GM12878 (cell line): ENCODE measurements at regions not wholly inside any gene's neighbourhood (a gene's known extent, or its start where the extent isn't known, plus 50 kb on each side); places are given as distances from the start of the nearest gene placed in this dataset.

Experiments
- ATAC-seq: fragments of 200-7000 bp; cut with Tn5 transposase; 3 replicates; pipeline ENCODE4 v1.9.1; 2020; ENCODE audit warnings: mild to moderate bottlenecking, moderate library complexity
- BruUV-seq: library from RNA; stranded (reverse); fragments of 400-500 nt; replicated peaks from 2 replicates; lab custom pipeline; 2021; lab: Mats Ljungman, UMichigan
- CTCF ChIA-PET: fragments of 300-600 bp; sonication (Branson Sonifier 250); formaldehyde crosslinking; extraction: SDS; loops from one replicate; lab custom pipeline; 2021; ENCODE audit warnings: inconsistent platforms; lab: Yijun Ruan, JAX
- POLR2A ChIA-PET: fragments of 350-600 bp; formaldehyde crosslinking; extraction: SDS; loops from one replicate; lab custom pipeline; 2021; ENCODE audit warnings: inconsistent platforms; lab: Charles Lee
- RAD21 ChIA-PET: fragments of 300-600 bp; sonication (Branson Sonifier 250); formaldehyde crosslinking; loops from one replicate; lab custom pipeline; 2023; ENCODE audit warnings: antibody characterized with exemption; ENCODE audit not compliant: unreplicated experiment; lab: Charles Lee
- SMC1A ChIA-PET: fragments of 300-600 bp; sonication (Branson Sonifier 250); formaldehyde crosslinking; loops from one replicate; lab custom pipeline; 2023; ENCODE audit not compliant: unreplicated experiment, uncharacterized antibody; lab: Charles Lee
- DNase-seq: peaks from one replicate; pipeline ENCODE4 v3.0.0-alpha.2; 2011; ENCODE audit warnings: low read depth, low spot score
- FAIRE-seq: peaks from 3 replicates; lab custom pipeline; 2011; peaks lifted over from hg19 to GRCh38; lab: Jason Lieb, UNC
- H2AFZ ChIP-seq: 2 replicates; pipeline ENCODE4 v1.6.0; 2011; ENCODE audit warnings: low read depth, low read length, control low read depth; ENCODE audit not compliant: control insufficient read depth
- H3K27ac ChIP-seq: 2 replicates; pipeline ENCODE4 v1.5.1; 2011; ENCODE audit warnings: control low read depth; ENCODE audit not compliant: control insufficient read depth, insufficient read depth
- H3K27me3 ChIP-seq, 2 experiments: replicated peaks in 1 of 2; 2 replicates each; pipeline versions ENCODE4 v1.6.0 to v1.6.1; 2011; ENCODE audit warnings: low read length in 1 of 2; ENCODE audit not compliant: control insufficient read depth in 2 of 2, insufficient read depth in 2 of 2
- H3K36me3 ChIP-seq, 2 experiments: 2 replicates each; pipeline ENCODE4 v1.5.1; 2011; ENCODE audit warnings: low read length in 1 of 2; ENCODE audit not compliant: control insufficient read depth in 2 of 2, insufficient read depth in 2 of 2
- H3K4me1 ChIP-seq: 2 replicates; pipeline ENCODE4 v1.6.1; 2011; ENCODE audit warnings: mild to moderate bottlenecking, low read length, moderate library complexity, mixed read lengths; ENCODE audit not compliant: control insufficient read depth, insufficient read depth
- H3K4me2 ChIP-seq: 2 replicates; pipeline ENCODE4 v1.6.0; 2011; ENCODE audit warnings: control low read depth; ENCODE audit not compliant: control insufficient read depth, insufficient read depth
- H3K4me3 ChIP-seq: fragments of 200-600 bp; sonication (generic); 2 replicates; pipeline ENCODE4 v1.5.1; 2016
- H3K79me2 ChIP-seq: 2 replicates; pipeline ENCODE4 v1.6.0; 2011; ENCODE audit warnings: low read length; ENCODE audit not compliant: control insufficient read depth, insufficient read depth
- H3K9ac ChIP-seq: 2 replicates; pipeline ENCODE4 v1.8.0; 2011; ENCODE audit warnings: low read length, control low read depth, mixed read lengths; ENCODE audit not compliant: control insufficient read depth, insufficient read depth
- H3K9me3 ChIP-seq: replicated peaks from 3 replicates; pipeline ENCODE4 v1.5.1; 2011; ENCODE audit warnings: mild to moderate bottlenecking, low read length; ENCODE audit not compliant: control insufficient read depth, insufficient read depth
- H4K20me1 ChIP-seq: 2 replicates; pipeline ENCODE4 v1.6.0; 2011; ENCODE audit not compliant: control insufficient read depth, insufficient read depth
- CBX5 ChIP-seq: sonication (generic); IDR thresholded peaks from 2 replicates; pipeline ENCODE4 v1.6.1; 2016; ENCODE audit warnings: low read depth, moderate library complexity, mild to moderate bottlenecking, inconsistent platforms
- HCFC1 ChIP-seq: fragments of 150-350 bp; IDR thresholded peaks from 2 replicates; pipeline ENCODE4 v1.6.1; 2014; ENCODE audit warnings: low read length
- IRF4 ChIP-seq: IDR thresholded peaks from 2 replicates; pipeline ENCODE4 v1.6.1; 2011; ENCODE audit warnings: low read depth, low read length
- MTA2 ChIP-seq: fragments of 450-650 bp; IDR thresholded peaks from 2 replicates; pipeline ENCODE4 v1.6.1; 2016; ENCODE audit warnings: low read depth, mild to moderate bottlenecking, moderate library complexity
- NFXL1 ChIP-seq: fragments of 450-650 bp; IDR thresholded peaks from 2 replicates; pipeline ENCODE4 v1.6.1; 2017; ENCODE audit warnings: antibody characterized with exemption, mild to moderate bottlenecking, borderline replicate concordance
- POLR2AphosphoS5 ChIP-seq: IDR thresholded peaks from 2 replicates; pipeline ENCODE4 v1.6.1; 2011; ENCODE audit warnings: mild to moderate bottlenecking, low read length, inconsistent platforms
- RAD21 ChIP-seq: IDR thresholded peaks from 2 replicates; pipeline ENCODE4 v1.6.1; 2011; ENCODE audit warnings: mild to moderate bottlenecking, low read depth, low read length, moderate library complexity; ENCODE audit not compliant: insufficient read depth
- SIN3A ChIP-seq: IDR thresholded peaks from 2 replicates; pipeline ENCODE4 v1.6.1; 2012; ENCODE audit warnings: low read depth, low read length, improper control_type of control experiment
- SMAD1 ChIP-seq: fragments of 450-650 bp; IDR thresholded peaks from 2 replicates; pipeline ENCODE4 v1.6.1; 2018; ENCODE audit warnings: mild to moderate bottlenecking, low read depth; ENCODE audit not compliant: partially characterized antibody
- SMAD5 ChIP-seq: IDR thresholded peaks from 2 replicates; pipeline ENCODE4 v1.6.1; 2016; ENCODE audit warnings: antibody characterized with exemption, low read depth
- STAT3 ChIP-seq: IDR thresholded peaks from 2 replicates; pipeline ENCODE4 v1.6.1; 2011; ENCODE audit warnings: low read depth, low read length, improper control_type of control experiment
- YBX1 ChIP-seq: fragments of 450-650 bp; IDR thresholded peaks from 2 replicates; pipeline ENCODE4 v1.6.1; 2016; ENCODE audit warnings: antibody characterized with exemption
- WGBS: methylation state at CpG from one replicate; pipeline ENCODE4 v1.1.6; 2016; ENCODE audit warnings: low lambda C conversion rate; ENCODE audit not compliant: insufficient replicate concordance, insufficient coverage; ENCODE audit errors: missing lambda C conversion rate; 5-methylcytosine and 5-hydroxymethylcytosine counted together
- in situ Hi-C: fragments of 300-500 bp; cut with MboI; formaldehyde crosslinking; loops from 9 replicates; pipeline ENCODE4 v1.14.3; 2018; ENCODE audit warnings: mixed read lengths
- intact Hi-C: fragments of 100-400 bp; cut with micrococcal nuclease; formaldehyde crosslinking; loops from one replicate; pipeline ENCODE4 v1.14.2; 2022; ENCODE audit not compliant: unreplicated experiment
- TF ChIP-seq, protein P1 (sequence below), 3 experiments: IDR thresholded peaks in 2 of 3; conservative IDR thresholded peaks in 1 of 3; 2 replicates each; pipeline ENCODE4 v1.5.1; 2011; ENCODE audit warnings: low read depth in 3 of 3, low read length in 3 of 3, mild to moderate bottlenecking in 3 of 3, control low read depth in 2 of 3, moderate library complexity in 2 of 3, inconsistent platforms in 1 of 3, mixed read lengths in 1 of 3; ENCODE audit not compliant: control insufficient read depth in 2 of 3, insufficient read depth in 1 of 3; ENCODE audit errors: extremely low read depth in 1 of 3
- TF ChIP-seq, protein P2 (sequence below): IDR thresholded peaks from 2 replicates; pipeline ENCODE4 v1.6.1; 2011; ENCODE audit warnings: borderline replicate concordance, low read depth, mild to moderate bottlenecking, moderate library complexity, mixed read lengths, low read length; ENCODE audit not compliant: insufficient read depth; ENCODE audit errors: extremely low read length
- TF ChIP-seq, protein P3 (sequence below): fragments of 450-650 bp; IDR thresholded peaks from 2 replicates; pipeline ENCODE4 v1.6.1; 2017; ENCODE audit warnings: mild to moderate bottlenecking, moderate library complexity

DNA sequence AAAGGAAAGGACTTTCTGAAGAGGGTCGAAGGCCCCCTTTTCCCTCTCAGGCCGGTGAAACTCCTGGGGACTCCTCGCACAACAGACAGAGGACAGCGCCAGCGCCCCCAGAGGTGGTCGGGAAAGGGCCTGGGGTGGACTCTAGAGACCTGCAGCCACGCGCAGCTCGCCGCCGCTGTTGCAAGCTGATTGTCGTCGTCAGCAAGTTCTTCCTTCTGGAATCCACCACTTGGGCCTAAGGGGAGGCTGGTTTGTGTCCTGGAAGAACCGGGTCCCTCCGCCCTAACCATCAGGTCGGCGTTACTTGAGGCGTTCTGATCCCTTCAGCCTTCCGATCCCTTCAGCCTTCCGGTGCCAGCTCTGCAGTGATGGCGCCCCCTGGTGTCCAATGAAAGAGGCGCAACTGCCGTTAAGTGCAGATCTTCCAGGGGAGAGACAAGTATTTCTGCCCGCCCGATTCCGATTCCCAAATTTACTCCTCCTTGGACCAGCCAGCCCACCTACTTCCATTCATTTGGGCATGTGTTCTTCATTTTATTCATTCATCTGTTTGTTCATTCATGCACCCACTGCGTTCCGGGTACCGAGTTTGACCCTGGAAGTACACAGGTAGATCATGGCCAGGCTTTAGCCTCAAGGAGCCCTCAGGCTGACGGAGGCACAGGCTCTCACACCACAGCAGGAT lies 77.2 kb upstream of the SLC6A11 start (continued):
- TF ChIP-seq, protein P1, sequence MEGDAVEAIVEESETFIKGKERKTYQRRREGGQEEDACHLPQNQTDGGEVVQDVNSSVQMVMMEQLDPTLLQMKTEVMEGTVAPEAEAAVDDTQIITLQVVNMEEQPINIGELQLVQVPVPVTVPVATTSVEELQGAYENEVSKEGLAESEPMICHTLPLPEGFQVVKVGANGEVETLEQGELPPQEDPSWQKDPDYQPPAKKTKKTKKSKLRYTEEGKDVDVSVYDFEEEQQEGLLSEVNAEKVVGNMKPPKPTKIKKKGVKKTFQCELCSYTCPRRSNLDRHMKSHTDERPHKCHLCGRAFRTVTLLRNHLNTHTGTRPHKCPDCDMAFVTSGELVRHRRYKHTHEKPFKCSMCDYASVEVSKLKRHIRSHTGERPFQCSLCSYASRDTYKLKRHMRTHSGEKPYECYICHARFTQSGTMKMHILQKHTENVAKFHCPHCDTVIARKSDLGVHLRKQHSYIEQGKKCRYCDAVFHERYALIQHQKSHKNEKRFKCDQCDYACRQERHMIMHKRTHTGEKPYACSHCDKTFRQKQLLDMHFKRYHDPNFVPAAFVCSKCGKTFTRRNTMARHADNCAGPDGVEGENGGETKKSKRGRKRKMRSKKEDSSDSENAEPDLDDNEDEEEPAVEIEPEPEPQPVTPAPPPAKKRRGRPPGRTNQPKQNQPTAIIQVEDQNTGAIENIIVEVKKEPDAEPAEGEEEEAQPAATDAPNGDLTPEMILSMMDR (IDR thresholded peaks at IDR 0.05 in 2 of 3, conservative IDR thresholded peaks at IDR 0.05 in 1 of 3; ENCODE audit: control insufficient read depth in 2 of 3, extremely low read depth in 1 of 3, insufficient read depth in 1 of 3, low read depth in 3 of 3, low read length in 3 of 3) = peak; percentile 69 to 75 (median 72)
- TF ChIP-seq YBX1 = no peak
- TF ChIP-seq MTA2 = no peak
- peak; percentile 61 for TF ChIP-seq RAD21
- no peak for TF ChIP-seq SMAD5
- TF ChIP-seq HCFC1 = no peak

DNA sequence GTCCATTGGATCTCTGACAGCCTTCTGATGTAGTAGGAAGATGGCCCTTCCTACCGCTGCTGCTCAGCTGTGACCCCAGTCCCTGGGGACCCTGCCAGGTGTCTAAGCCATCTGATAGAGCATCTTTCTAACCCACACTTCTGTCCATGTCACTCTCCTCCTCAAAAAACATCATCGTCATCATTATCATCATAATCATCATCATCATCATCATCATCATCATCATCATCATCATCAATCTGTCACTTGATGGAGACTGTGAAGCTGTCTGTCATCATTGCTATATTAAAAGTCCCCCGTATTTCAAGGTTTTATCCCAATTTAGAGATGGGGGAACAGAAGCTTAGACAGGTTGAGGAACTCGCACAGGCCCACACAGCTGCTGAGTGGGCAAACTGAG lies 75.1 kb upstream of the SLC6A11 start:
- no peaks in the 10 kb centered on the region; a peak in 1 of 4 replicates for H3K27me3 ChIP-seq
- H3K27ac ChIP-seq = no peak overlapping the region
- no peak overlapping the region for H3K4me2 ChIP-seq
- CTCF ChIA-PET = interaction anchor here (0.9 to 5.4 kb wide), 3 partner anchors 17 to 396 kb away, joined by 3 to 34 read pairs (median 19); no protein-coding TSS in a partner anchor
- intact Hi-C loops = no loop called here
- H3K36me3 ChIP-seq = no peaks in the 10 kb centered on the region
- H3K9ac ChIP-seq = no peak overlapping the region
- no peaks in the 10 kb centered on the region for H3K4me1 ChIP-seq
- RAD21 ChIA-PET = interaction anchor here (1.2 kb wide), 1 partner anchor 324 kb away, joined by 3 read pairs; no protein-coding TSS in a partner anchor
- H3K4me3 ChIP-seq = no peak overlapping the region
- 14% methylated on average over 4 of the region's 4 CpGs for WGBS
- no peaks in the 10 kb centered on the region for H3K79me2 ChIP-seq
- in situ Hi-C loops = loop anchor here (5.0 kb wide), 1 partner anchor 399 kb away; no protein-coding TSS in a partner anchor
- H2AFZ ChIP-seq = no peak overlapping the region
- no peaks in the 10 kb centered on the region for H3K9me3 ChIP-seq
- POLR2A ChIA-PET = no interaction called here
- H4K20me1 ChIP-seq = no peaks in the 10 kb centered on the region
- ATAC-seq (no peak), DNase-seq (no peak), FAIRE-seq (no peak)
- SMC1A ChIA-PET = interaction anchor here (0.9 to 1.0 kb wide), 2 partner anchors 8 to 397 kb away, joined by 3 read pairs; no protein-coding TSS in a partner anchor
- no TSS peak for BruUV-seq
- TF ChIP-seq SMAD1 (no peak), POLR2AphosphoS5 (no peak), STAT3 (no peak), SIN3A (no peak), CBX5 (no peak), IRF4 (no peak), NFXL1 (no peak)
- TF ChIP-seq, protein P2, sequence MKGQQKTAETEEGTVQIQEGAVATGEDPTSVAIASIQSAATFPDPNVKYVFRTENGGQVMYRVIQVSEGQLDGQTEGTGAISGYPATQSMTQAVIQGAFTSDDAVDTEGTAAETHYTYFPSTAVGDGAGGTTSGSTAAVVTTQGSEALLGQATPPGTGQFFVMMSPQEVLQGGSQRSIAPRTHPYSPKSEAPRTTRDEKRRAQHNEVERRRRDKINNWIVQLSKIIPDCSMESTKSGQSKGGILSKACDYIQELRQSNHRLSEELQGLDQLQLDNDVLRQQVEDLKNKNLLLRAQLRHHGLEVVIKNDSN = no peak
- TF ChIP-seq, protein P3, sequence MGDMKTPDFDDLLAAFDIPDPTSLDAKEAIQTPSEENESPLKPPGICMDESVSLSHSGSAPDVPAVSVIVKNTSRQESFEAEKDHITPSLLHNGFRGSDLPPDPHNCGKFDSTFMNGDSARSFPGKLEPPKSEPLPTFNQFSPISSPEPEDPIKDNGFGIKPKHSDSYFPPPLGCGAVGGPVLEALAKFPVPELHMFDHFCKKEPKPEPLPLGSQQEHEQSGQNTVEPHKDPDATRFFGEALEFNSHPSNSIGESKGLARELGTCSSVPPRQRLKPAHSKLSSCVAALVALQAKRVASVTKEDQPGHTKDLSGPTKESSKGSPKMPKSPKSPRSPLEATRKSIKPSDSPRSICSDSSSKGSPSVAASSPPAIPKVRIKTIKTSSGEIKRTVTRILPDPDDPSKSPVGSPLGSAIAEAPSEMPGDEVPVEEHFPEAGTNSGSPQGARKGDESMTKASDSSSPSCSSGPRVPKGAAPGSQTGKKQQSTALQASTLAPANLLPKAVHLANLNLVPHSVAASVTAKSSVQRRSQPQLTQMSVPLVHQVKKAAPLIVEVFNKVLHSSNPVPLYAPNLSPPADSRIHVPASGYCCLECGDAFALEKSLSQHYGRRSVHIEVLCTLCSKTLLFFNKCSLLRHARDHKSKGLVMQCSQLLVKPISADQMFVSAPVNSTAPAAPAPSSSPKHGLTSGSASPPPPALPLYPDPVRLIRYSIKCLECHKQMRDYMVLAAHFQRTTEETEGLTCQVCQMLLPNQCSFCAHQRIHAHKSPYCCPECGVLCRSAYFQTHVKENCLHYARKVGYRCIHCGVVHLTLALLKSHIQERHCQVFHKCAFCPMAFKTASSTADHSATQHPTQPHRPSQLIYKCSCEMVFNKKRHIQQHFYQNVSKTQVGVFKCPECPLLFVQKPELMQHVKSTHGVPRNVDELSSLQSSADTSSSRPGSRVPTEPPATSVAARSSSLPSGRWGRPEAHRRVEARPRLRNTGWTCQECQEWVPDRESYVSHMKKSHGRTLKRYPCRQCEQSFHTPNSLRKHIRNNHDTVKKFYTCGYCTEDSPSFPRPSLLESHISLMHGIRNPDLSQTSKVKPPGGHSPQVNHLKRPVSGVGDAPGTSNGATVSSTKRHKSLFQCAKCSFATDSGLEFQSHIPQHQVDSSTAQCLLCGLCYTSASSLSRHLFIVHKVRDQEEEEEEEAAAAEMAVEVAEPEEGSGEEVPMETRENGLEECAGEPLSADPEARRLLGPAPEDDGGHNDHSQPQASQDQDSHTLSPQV = no peak
